ENCODE measurements at regions not wholly inside any gene's neighbourhood (a gene's known extent, or its start where the extent isn't known, plus 50 kb on each side); places are given as distances from the start of the nearest gene placed in this dataset.
"Not testable (repeated sequence)": the region's sequence is repeated elsewhere in the genome, so short reads cannot be mapped to it uniquely, and the experiment has no call there.

GRCh38 chr4:128686810-128687209 is 122.7 kb upstream of the JADE1 start:
- CTCF ChIA-PET: no interaction called here
- no peaks in the 10 kb centered on the region for H3K36me3 Mint-ChIP-seq (ENCODE audit: low read depth)
- H3K27ac Mint-ChIP-seq: no peak overlapping the region
- H3K27me3 Mint-ChIP-seq (ENCODE audit: low read depth): peaks cover 17% of the 10 kb centered on the region
- no peak overlapping the region for H3K4me3 Mint-ChIP-seq
- DNase-seq (no peak), ATAC-seq (no peak)
- POLR2A ChIA-PET: no interaction called here
- H3K9me3 Mint-ChIP-seq (ENCODE audit: insufficient read depth): no peaks in the 10 kb centered on the region
- H3K4me1 Mint-ChIP-seq (ENCODE audit: low read depth): no peaks in the 10 kb centered on the region

GRCh38 chr4:128686032-128686465 is 123.5 kb upstream of the JADE1 start:
- ChIA-PET CTCF (no interaction called here), POLR2A (no interaction called here)
- Mint-ChIP-seq H3K4me3 (no peak overlapping the region), H3K27me3 (ENCODE audit: low read depth) (peaks cover 17% of the 10 kb centered on the region), H3K27ac (peak overlapping the region; percentile 16), H3K4me1 (ENCODE audit: low read depth) (no peaks in the 10 kb centered on the region), H3K36me3 (ENCODE audit: low read depth) (no peaks in the 10 kb centered on the region), H3K9me3 (ENCODE audit: insufficient read depth) (no peaks in the 10 kb centered on the region)
- DNase-seq: no peak
- no peak for ATAC-seq

GRCh38 chr4:128684016-128684415 is 125.5 kb upstream of the JADE1 start:
- CTCF ChIA-PET: no interaction called here
- DNase-seq: no peak

GRCh38 chr4:128682942-128683666 is 126.4 kb upstream of the JADE1 start:
- Mint-ChIP-seq H3K4me3 (no peak overlapping the region), H3K27me3 (ENCODE audit: low read depth) (peaks cover 15% of the 10 kb centered on the region), H3K36me3 (ENCODE audit: low read depth) (no peaks in the 10 kb centered on the region), H3K27ac (no peak overlapping the region), H3K9me3 (ENCODE audit: insufficient read depth) (no peaks in the 10 kb centered on the region), H3K4me1 (ENCODE audit: low read depth) (no peaks in the 10 kb centered on the region)
- POLR2A ChIA-PET: no interaction called here
- DNase-seq (no peak), ATAC-seq (no peak)
- CTCF ChIA-PET: no interaction called here

More at GRCh38 chr4:128684016-128684415, 125.5 kb upstream of the JADE1 start:
- Mint-ChIP-seq H3K27ac (no peak overlapping the region), H3K27me3 (ENCODE audit: low read depth) (peaks cover 17% of the 10 kb centered on the region), H3K4me3 (no peak overlapping the region), H3K4me1 (ENCODE audit: low read depth) (no peaks in the 10 kb centered on the region), H3K9me3 (ENCODE audit: insufficient read depth) (no peaks in the 10 kb centered on the region), H3K36me3 (ENCODE audit: low read depth) (no peaks in the 10 kb centered on the region)
- POLR2A ChIA-PET: no interaction called here
- no peak for ATAC-seq

GRCh38 chr4:128676095-128676494 is 133.4 kb upstream of the JADE1 start:
- Mint-ChIP-seq H3K9me3 (ENCODE audit: insufficient read depth) (no peaks in the 10 kb centered on the region), H3K27ac (no peak overlapping the region), H3K4me3 (no peak overlapping the region), H3K4me1 (ENCODE audit: low read depth) (no peaks in the 10 kb centered on the region), H3K27me3 (ENCODE audit: low read depth) (no peaks in the 10 kb centered on the region), H3K36me3 (ENCODE audit: low read depth) (no peaks in the 10 kb centered on the region)
- POLR2A ChIA-PET: no interaction called here
- DNase-seq: no peak
- CTCF ChIA-PET: no interaction called here
- ATAC-seq: no peak

GRCh38 chr4:128675083-128675482 is 134.4 kb upstream of the JADE1 start:
- ATAC-seq: no peak
- no peak overlapping the region for H3K4me3 Mint-ChIP-seq
- no peaks in the 10 kb centered on the region for H3K27me3 Mint-ChIP-seq (ENCODE audit: low read depth)
- no peaks in the 10 kb centered on the region for H3K9me3 Mint-ChIP-seq (ENCODE audit: insufficient read depth)
- H3K27ac Mint-ChIP-seq: no peak overlapping the region
- ChIA-PET CTCF (no interaction called here), POLR2A (no interaction called here)
- DNase-seq: no peak
- no peaks in the 10 kb centered on the region for H3K4me1 Mint-ChIP-seq (ENCODE audit: low read depth)
- H3K36me3 Mint-ChIP-seq (ENCODE audit: low read depth): no peaks in the 10 kb centered on the region

GRCh38 chr4:128673159-128673558 is 136.3 kb upstream of the JADE1 start:
- H3K4me1 Mint-ChIP-seq (ENCODE audit: low read depth); ATAC-seq; H3K4me3 Mint-ChIP-seq; H3K27ac Mint-ChIP-seq; POLR2A ChIA-PET; H3K9me3 Mint-ChIP-seq (ENCODE audit: insufficient read depth); CTCF ChIA-PET; H3K36me3 Mint-ChIP-seq (ENCODE audit: low read depth); H3K27me3 Mint-ChIP-seq (ENCODE audit: low read depth); DNase-seq: not testable (repeated sequence)

- CTCF ChIA-PET; POLR2A ChIA-PET; H3K4me1 Mint-ChIP-seq (ENCODE audit: low read depth); H3K27me3 Mint-ChIP-seq (ENCODE audit: low read depth); ATAC-seq; H3K36me3 Mint-ChIP-seq (ENCODE audit: low read depth); H3K9me3 Mint-ChIP-seq (ENCODE audit: insufficient read depth); DNase-seq; H3K27ac Mint-ChIP-seq; H3K4me3 Mint-ChIP-seq: not testable (repeated sequence)
These were observed 136.9 kb upstream of the JADE1 start for GRCh38 chr4:128672596-128672995.

- CTCF ChIA-PET: no interaction called here
These were observed 139.0 kb upstream of the JADE1 start for GRCh38 chr4:128670513-128670912.

GRCh38 chr4:128668566-128668965 is 140.9 kb upstream of the JADE1 start:
- Mint-ChIP-seq H3K4me3 (no peak overlapping the region), H3K4me1 (ENCODE audit: low read depth) (no peaks in the 10 kb centered on the region), H3K36me3 (ENCODE audit: low read depth) (no peaks in the 10 kb centered on the region), H3K9me3 (ENCODE audit: insufficient read depth) (no peaks in the 10 kb centered on the region), H3K27ac (no peak overlapping the region), H3K27me3 (ENCODE audit: low read depth) (no peaks in the 10 kb centered on the region)
- POLR2A ChIA-PET: no interaction called here
- CTCF ChIA-PET: interaction anchor here (1.3 kb wide), 1 partner anchor 9 kb away, joined by 3 read pairs; no protein-coding TSS in a partner anchor
- DNase-seq (no peak), ATAC-seq (no peak)

More at GRCh38 chr4:128670513-128670912, 139.0 kb upstream of the JADE1 start:
- ATAC-seq (no peak), DNase-seq (no peak)
- Mint-ChIP-seq H3K9me3 (ENCODE audit: insufficient read depth) (no peaks in the 10 kb centered on the region), H3K4me3 (no peak overlapping the region), H3K27me3 (ENCODE audit: low read depth) (no peaks in the 10 kb centered on the region), H3K4me1 (ENCODE audit: low read depth) (no peaks in the 10 kb centered on the region), H3K36me3 (ENCODE audit: low read depth) (no peaks in the 10 kb centered on the region), H3K27ac (no peak overlapping the region)
- POLR2A ChIA-PET: no interaction called here

GRCh38 chr4:128665514-128665913 is 144.0 kb upstream of the JADE1 start:
- Mint-ChIP-seq H3K4me3 (no peak overlapping the region), H3K27me3 (ENCODE audit: low read depth) (peaks cover 4% of the 10 kb centered on the region), H3K27ac (no peak overlapping the region), H3K9me3 (ENCODE audit: insufficient read depth) (no peaks in the 10 kb centered on the region), H3K36me3 (ENCODE audit: low read depth) (no peaks in the 10 kb centered on the region), H3K4me1 (ENCODE audit: low read depth) (no peaks in the 10 kb centered on the region)
- POLR2A ChIA-PET: no interaction called here
- ATAC-seq (no peak), DNase-seq (no peak)
- CTCF ChIA-PET: no interaction called here

- Mint-ChIP-seq H3K27me3 (ENCODE audit: low read depth) (peaks cover 8% of the 10 kb centered on the region), H3K4me3 (no peak overlapping the region), H3K9me3 (ENCODE audit: insufficient read depth) (no peaks in the 10 kb centered on the region), H3K36me3 (ENCODE audit: low read depth) (no peaks in the 10 kb centered on the region), H3K4me1 (ENCODE audit: low read depth) (no peaks in the 10 kb centered on the region), H3K27ac (no peak overlapping the region)
- ChIA-PET CTCF (no interaction called here), POLR2A (no interaction called here)
- DNase-seq: no peak
- ATAC-seq: no peak
These were observed 146.2 kb upstream of the JADE1 start for GRCh38 chr4:128663325-128663724.

- CTCF ChIA-PET: no interaction called here
- Mint-ChIP-seq H3K36me3 (ENCODE audit: low read depth) (no peaks in the 10 kb centered on the region), H3K4me1 (ENCODE audit: low read depth) (no peaks in the 10 kb centered on the region), H3K27ac (no peak overlapping the region), H3K9me3 (ENCODE audit: insufficient read depth) (no peaks in the 10 kb centered on the region), H3K4me3 (no peak overlapping the region), H3K27me3 (ENCODE audit: low read depth) (peaks cover 10% of the 10 kb centered on the region)
- no peak for DNase-seq
- POLR2A ChIA-PET: no interaction called here
- ATAC-seq: no peak
These were observed 148.0 kb upstream of the JADE1 start for GRCh38 chr4:128661479-128661878.
